ENCODE measurements at regions not wholly inside any gene's neighbourhood (a gene's known extent, or its start where the extent isn't known, plus 50 kb on each side); places are given as distances from the start of the nearest gene placed in this dataset.

GRCh38 chr6:153539602-153540001, 408.5 kb upstream of the RGS17 start:
- TF ChIP-seq TAF1 (conservative IDR thresholded peaks at IDR 0.05) (no peak), RAD21 (IDR thresholded peaks at IDR 0.05) (no peak), ATF3 (IDR thresholded peaks at IDR 0.05) (no peak), HNF4G (IDR thresholded peaks at IDR 0.05) (no peak), FOXA1 (IDR thresholded peaks at IDR 0.05) (no peak), MAX (IDR thresholded peaks at IDR 0.05) (no peak), RXRA (IDR thresholded peaks at IDR 0.05) (no peak), CTCF (IDR thresholded peaks at IDR 0.05; ENCODE audit: low read depth, low read length, missing input control) (no peak), SP1 (IDR thresholded peaks at IDR 0.05) (no peak), GABPA (IDR thresholded peaks at IDR 0.05 in 1 of 2, conservative IDR thresholded peaks at IDR 0.05 in 1 of 2) (no peak), NR2F2 (IDR thresholded peaks at IDR 0.05) (no peak), HNF4A (conservative IDR thresholded peaks at IDR 0.05) (no peak), JUND (IDR thresholded peaks at IDR 0.05) (no peak), FOXA2 (IDR thresholded peaks at IDR 0.05) (no peak)
- Histone ChIP-seq H3K9me3 (ENCODE audit: control insufficient read depth in 4 of 4, low read length in 3 of 4) (peaks cover 2 to 10% (median 6%) of the 10 kb centered on the region in 4 donors), H3K4me3 (ENCODE audit: low read depth in 1 of 3, low read length in 3 of 3) (no peak overlapping the region), H3K27ac (ENCODE audit: low read depth in 1 of 2, low read length in 2 of 2) (no peak overlapping the region), H3K9ac (ENCODE audit: low read depth in 1 of 2, low read length in 2 of 2) (no peak overlapping the region), H3K36me3 (ENCODE audit: control insufficient read depth in 4 of 4, insufficient read depth in 3 of 4, low read depth in 1 of 4, low read length in 3 of 4) (no peaks in the 10 kb centered on the region), H3K4me1 (ENCODE audit: control insufficient read depth in 4 of 4, insufficient read depth in 4 of 4, low read length in 3 of 4) (no peaks in the 10 kb centered on the region), H3K27me3 (ENCODE audit: control insufficient read depth in 4 of 4, insufficient read depth in 4 of 4, low read length in 3 of 4) (no peaks in the 10 kb centered on the region)
- WGBS, result 77% methylated on average over 2 of the region's 2 CpGs
- DNase-seq (ENCODE audit: low spot score), result no peak

- DNase-seq (ENCODE audit: low spot score), result no peak
- Histone ChIP-seq H3K4me1 (ENCODE audit: control insufficient read depth in 4 of 4, insufficient read depth in 4 of 4, low read length in 3 of 4) (no peaks in the 10 kb centered on the region), H3K36me3 (ENCODE audit: control insufficient read depth in 4 of 4, insufficient read depth in 3 of 4, low read depth in 1 of 4, low read length in 3 of 4) (no peaks in the 10 kb centered on the region), H3K9me3 (ENCODE audit: control insufficient read depth in 4 of 4, low read length in 3 of 4) (peaks cover 0 to 7% (median 3%) of the 10 kb centered on the region in 4 donors), H3K9ac (ENCODE audit: low read depth in 1 of 2, low read length in 2 of 2) (no peak overlapping the region), H3K27ac (ENCODE audit: low read depth in 1 of 2, low read length in 2 of 2) (no peak overlapping the region), H3K4me3 (ENCODE audit: low read depth in 1 of 3, low read length in 3 of 3) (no peak overlapping the region), H3K27me3 (ENCODE audit: control insufficient read depth in 4 of 4, insufficient read depth in 4 of 4, low read length in 3 of 4) (no peaks in the 10 kb centered on the region)
- WGBS, result 54% methylated on average over 1 of the region's 1 CpG
- TF ChIP-seq TAF1 (conservative IDR thresholded peaks at IDR 0.05), result no peak
- TF ChIP-seq EGR1 (IDR thresholded peaks at IDR 0.05; ENCODE audit: low read depth in 2 of 2), result no peak
These were observed 407.4 kb upstream of the RGS17 start for GRCh38 chr6:153538491-153538890.

DNA sequence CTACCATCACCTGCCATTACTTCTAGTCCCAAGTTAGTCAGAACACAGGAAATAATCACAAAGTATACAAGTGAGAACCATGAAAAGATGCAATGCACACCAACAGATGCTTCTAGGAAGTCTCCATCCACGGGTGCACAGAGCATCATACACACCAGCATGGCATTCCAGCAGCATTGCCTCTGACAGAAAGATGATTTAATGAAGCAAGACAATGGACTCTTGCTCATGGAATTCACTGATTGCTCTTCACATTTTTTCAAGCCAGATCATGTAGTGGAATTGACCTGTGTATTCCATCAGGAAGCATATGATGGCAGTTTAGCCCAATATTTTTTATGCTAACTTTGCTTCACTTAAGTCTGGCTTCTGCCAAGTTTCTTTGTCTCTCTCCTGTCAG, 406.3 kb upstream of the RGS17 start:
- Histone ChIP-seq H3K9me3 (ENCODE audit: control insufficient read depth in 4 of 4, low read length in 3 of 4) (peaks cover 0 to 1% (median 0%) of the 10 kb centered on the region in 4 donors), H3K27ac (ENCODE audit: low read depth in 1 of 2, low read length in 2 of 2) (no peak overlapping the region), H3K4me1 (ENCODE audit: control insufficient read depth in 4 of 4, insufficient read depth in 4 of 4, low read length in 3 of 4) (no peaks in the 10 kb centered on the region), H3K4me3 (ENCODE audit: low read depth in 1 of 3, low read length in 3 of 3) (no peak overlapping the region), H3K9ac (ENCODE audit: low read depth in 1 of 2, low read length in 2 of 2) (no peak overlapping the region), H3K36me3 (ENCODE audit: control insufficient read depth in 4 of 4, insufficient read depth in 3 of 4, low read depth in 1 of 4, low read length in 3 of 4) (no peaks in the 10 kb centered on the region), H3K27me3 (ENCODE audit: control insufficient read depth in 4 of 4, insufficient read depth in 4 of 4, low read length in 3 of 4) (no peaks in the 10 kb centered on the region)
- no peak for TF ChIP-seq JUND (IDR thresholded peaks at IDR 0.05)
- TF ChIP-seq MAX (IDR thresholded peaks at IDR 0.05), result no peak
- TF ChIP-seq RAD21 (IDR thresholded peaks at IDR 0.05), result no peak
- no peak for TF ChIP-seq CTCF (IDR thresholded peaks at IDR 0.05; ENCODE audit: low read depth, low read length, missing input control)
- no peak for TF ChIP-seq GABPA (IDR thresholded peaks at IDR 0.05 in 1 of 2, conservative IDR thresholded peaks at IDR 0.05 in 1 of 2)
- 59% methylated on average over 1 of the region's 1 CpG for WGBS
- DNase-seq (ENCODE audit: low spot score), result no peak
